GM18951 (cell line): ENCODE measurements at regions not wholly inside any gene's neighbourhood (a gene's known extent, or its start where the extent isn't known, plus 50 kb on each side); places are given as distances from the start of the nearest gene placed in this dataset.
"Not testable (repeated sequence)": the region's sequence is repeated elsewhere in the genome, so short reads cannot be mapped to it uniquely, and the experiment has no call there.

Source experiments
- POLR2A ChIP-seq: IDR thresholded peaks from 4 replicates; pipeline ENCODE4 v1.6.1; 2011; ENCODE audit warnings: mild to moderate bottlenecking; ENCODE audit not compliant: insufficient read length, insufficient read depth; ENCODE audit errors: extremely low read depth
- in situ Hi-C: fragments of 300-500 bp; cut with MboI; formaldehyde crosslinking; loops from one replicate; pipeline ENCODE4 v1.12.0; 2022; ENCODE audit warnings: low sequenced_read_pairs, mixed read lengths, inconsistent platforms; ENCODE audit not compliant: unreplicated experiment

GRCh38 chr3:6697722-6698121 lies 163.2 kb upstream of the GRM7 start:
- in situ Hi-C loops, result no loop called here
- no peak for TF ChIP-seq POLR2A

DNA sequence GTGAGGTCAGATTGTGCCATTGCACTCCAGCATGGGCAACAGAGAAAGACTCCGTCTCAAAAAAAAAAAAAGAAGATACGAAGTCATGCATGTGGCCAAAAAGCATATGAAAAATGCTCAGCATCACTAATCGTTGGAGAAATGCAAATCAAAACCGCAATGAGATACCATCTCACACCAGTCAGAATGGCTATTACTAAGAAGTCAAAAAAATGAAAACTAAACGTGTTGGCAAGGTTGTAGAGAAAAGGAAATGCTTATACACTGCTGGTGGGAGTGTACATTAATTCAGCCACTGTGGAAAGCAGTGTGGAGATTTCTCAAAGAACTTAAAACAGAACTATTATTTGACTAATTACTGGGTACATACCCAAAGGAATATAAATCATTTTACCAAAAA lies 156.1 kb upstream of the GRM7 start:
- in situ Hi-C loops, result not testable (repeated sequence)

DNA sequence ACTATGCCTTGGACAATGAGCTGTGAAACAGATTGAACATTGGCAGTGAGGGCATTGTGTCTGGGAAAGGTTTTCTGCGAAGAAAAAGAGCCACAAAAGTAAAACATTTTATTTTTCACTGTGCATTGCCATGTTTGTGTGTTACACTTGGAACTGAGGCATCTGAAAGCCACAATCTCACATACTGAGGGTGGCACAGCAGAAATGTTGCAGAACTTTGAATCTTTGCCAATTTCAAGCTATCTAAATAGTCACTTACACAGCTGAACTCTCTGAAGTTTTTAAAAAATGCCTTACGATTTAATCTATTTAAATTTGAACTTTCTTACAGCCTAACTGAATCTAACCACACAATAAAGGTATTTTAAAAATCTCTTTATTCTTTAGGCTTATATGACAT lies 154.1 kb upstream of the GRM7 start:
- TF ChIP-seq POLR2A, result no peak
- in situ Hi-C loops, result no loop called here

GRCh38 chr3:6709178-6709577 lies 151.7 kb upstream of the GRM7 start:
- in situ Hi-C loops, result no loop called here
- TF ChIP-seq POLR2A, result no peak

- in situ Hi-C loops, result no loop called here
Measured at GRCh38 chr3:6714962-6715361, 146.0 kb upstream of the GRM7 start.

DNA sequence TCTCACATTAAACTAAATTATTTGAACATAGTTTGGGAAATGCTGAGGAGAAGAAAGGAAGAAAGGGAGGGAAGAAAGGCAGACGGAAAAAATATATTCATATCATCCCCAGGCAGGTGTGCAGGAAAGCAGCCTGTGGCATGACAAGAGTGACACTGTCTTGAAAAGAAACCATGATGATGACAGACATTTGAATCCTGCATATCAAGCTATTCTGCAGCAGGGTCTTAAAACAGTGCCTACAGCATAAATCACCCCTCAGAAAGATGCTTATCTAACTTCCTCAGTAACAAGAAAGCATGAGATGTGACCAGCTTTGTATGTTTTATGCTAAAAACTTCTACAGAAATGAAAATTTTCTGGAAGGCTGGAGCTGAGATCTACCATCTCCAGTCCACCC lies 144.5 kb upstream of the GRM7 start:
- in situ Hi-C loops, result no loop called here
- no peak for TF ChIP-seq POLR2A

More at GRCh38 chr3:6714962-6715361, 146.0 kb upstream of the GRM7 start:
- no peak for TF ChIP-seq POLR2A

- TF ChIP-seq POLR2A, result no peak
- in situ Hi-C loops, result no loop called here
Measured at GRCh38 chr3:6717026-6717943, 143.6 kb upstream of the GRM7 start.

DNA sequence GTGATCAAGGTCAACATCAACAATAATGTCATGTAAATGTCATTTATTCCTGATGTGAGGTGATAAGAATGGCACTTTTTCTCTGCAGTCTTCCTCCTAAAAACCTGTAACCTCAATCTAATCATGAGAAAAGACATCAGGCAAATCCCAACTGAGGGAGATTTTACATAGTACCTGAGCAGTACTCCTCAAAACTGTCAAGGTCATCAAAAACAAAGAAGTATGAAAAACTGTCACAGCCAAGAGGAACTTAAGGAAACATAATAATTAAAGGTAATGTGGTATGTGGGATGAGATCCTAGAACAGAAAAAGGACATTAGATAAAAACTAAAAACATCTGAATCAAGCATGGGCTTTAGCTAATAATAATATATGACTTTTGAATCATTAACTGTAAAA lies 140.9 kb upstream of the GRM7 start:
- in situ Hi-C loops, result no loop called here
- TF ChIP-seq POLR2A, result no peak

- TF ChIP-seq POLR2A, result no peak
- in situ Hi-C loops, result no loop called here
Measured at GRCh38 chr3:6721491-6721890, 139.4 kb upstream of the GRM7 start.

- in situ Hi-C loops, result no loop called here
- no peak for TF ChIP-seq POLR2A
Measured at GRCh38 chr3:6723205-6723604, 137.7 kb upstream of the GRM7 start.

DNA sequence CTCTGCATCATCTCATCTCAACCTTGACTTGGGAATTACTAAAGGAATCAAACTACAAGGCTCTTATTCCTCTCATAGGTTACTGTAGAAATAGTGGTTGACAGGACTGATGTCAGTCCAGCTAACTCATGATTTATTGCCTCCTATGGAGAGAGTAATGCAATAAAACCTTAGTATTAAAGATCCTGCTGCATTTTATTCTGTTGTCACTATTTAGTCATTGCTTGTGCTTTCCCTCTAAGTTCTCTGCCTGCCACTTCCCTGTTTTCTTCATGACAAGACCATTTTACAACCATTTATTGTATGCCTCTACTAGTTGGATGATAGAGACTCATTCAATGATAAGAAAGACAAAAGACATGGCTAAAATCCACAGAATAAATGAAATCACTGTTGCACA lies 134.1 kb upstream of the GRM7 start:
- in situ Hi-C loops, result no loop called here
- TF ChIP-seq POLR2A, result no peak

DNA sequence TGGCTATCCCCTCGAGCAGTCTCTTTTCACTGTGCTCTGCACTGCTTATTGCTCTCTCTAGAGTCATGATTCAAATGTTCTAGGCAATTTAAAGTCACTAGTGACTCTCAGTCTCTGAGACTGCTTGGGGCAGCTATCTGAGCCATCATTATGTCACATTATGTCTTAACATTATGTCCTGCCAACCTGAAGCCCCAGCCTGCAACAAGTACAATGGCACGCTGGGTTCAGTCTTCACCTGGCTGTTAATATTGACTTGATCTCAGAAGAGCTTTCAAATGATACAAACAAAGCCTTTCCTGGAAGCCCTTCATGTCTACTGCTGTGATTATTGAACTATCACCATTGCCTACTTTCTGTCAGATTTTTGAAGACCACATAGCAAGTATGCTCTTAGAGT lies 128.1 kb upstream of the GRM7 start:
- no peak for TF ChIP-seq POLR2A
- in situ Hi-C loops, result no loop called here

DNA sequence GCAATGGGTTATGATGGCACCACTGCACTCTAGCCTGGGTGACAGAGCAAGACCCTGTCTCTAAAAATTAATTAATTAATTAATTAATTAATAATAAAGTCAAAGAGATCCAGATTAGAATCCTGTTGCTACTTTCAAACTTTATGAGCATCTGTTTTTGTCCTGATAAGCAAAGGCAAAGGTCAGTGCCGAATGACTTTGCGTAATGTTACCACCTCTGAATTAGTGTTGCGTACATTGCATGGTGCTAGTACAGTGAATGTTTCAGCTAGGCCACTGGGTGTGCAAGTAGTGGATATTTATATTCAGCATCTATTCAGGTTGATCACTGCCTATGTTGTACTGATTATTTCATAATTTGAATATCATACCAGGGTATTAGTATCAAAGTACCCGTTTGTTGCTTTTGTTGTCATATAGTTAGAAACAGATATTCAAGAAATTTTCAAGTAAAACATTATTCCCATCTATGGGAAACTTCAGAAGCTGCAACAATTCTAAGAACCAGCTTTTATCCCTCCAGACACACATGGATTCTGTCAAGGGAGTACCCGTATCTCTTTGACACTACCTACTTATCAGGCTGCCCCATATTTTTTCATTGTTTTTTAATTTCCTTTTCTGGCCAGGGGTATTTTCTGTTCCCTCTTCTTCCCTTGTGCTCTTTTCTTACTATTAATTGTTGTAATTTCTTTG lies 127.1 kb upstream of the GRM7 start:
- TF ChIP-seq POLR2A, result no peak
- in situ Hi-C loops, result no loop called here

- TF ChIP-seq POLR2A, result no peak
- in situ Hi-C loops, result no loop called here
Measured at GRCh38 chr3:6734395-6734746, 126.5 kb upstream of the GRM7 start.

DNA sequence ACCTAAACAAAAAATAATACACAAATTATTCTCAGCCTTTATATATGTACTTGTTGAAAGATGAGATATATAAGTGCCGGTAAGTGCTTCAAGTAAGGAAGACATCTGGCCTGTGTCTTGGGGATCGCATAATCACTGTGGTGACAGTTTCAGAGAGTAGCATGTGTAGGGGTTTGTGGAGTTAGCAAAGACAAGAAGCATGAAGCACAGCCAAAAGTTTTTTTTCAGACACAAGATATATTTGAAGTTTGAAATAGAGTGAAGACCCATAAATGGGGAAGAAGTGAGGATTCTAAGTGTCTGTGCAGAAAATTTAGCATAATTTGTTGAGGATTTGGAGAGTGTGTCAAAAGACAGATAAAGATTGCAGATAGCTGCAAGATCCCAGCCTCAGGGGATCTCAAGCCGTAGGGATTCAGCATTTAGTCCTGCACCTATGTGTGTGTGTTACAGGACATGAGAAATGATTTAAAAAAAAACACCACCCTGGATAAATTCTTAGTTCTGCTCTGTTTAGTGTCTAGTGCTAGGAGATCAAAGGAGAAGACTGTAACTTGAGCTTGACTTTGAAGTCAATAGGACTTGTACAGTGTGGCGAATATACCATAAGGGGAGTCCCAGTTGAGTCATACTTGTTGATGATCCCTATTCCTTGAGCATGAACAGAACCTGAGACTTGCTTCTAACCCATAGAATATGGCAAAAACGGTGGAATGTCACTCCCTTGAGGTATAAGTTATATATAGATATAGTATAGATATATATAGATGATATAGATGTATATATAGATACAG lies 123.9 kb upstream of the GRM7 start:
- in situ Hi-C loops, result no loop called here

More for the DNA sequence above, 123.9 kb upstream of the GRM7 start:
- no peak for TF ChIP-seq POLR2A
